Mesodermal cell (in vitro differentiated cells): ENCODE measurements at regions not wholly inside any gene's neighbourhood (a gene's known extent, or its start where the extent isn't known, plus 50 kb on each side); places are given as distances from the start of the nearest gene placed in this dataset.

Source experiments
- H3K27ac ChIP-seq: 2 replicates; pipeline ENCODE4 v1.7.0; 2013; ENCODE audit warnings: mild to moderate bottlenecking, low read depth, low read length, moderate library complexity; ENCODE audit not compliant: severe bottlenecking
- H3K36me3 ChIP-seq: 2 replicates; pipeline ENCODE4 v1.7.1; 2013; ENCODE audit warnings: mild to moderate bottlenecking, low read length, moderate library complexity; ENCODE audit not compliant: control insufficient read depth, insufficient read depth
- H3K4me1 ChIP-seq: one replicate; pipeline ENCODE4 v1.7.1; 2013; ENCODE audit warnings: mild to moderate bottlenecking, low read length; ENCODE audit not compliant: insufficient read depth, control insufficient read depth, poor library complexity, severe bottlenecking
- H3K4me3 ChIP-seq: 2 replicates; pipeline ENCODE4 v1.7.0; 2013; ENCODE audit warnings: low read length, control low read depth, mild to moderate bottlenecking; ENCODE audit not compliant: insufficient read depth, poor library complexity, severe bottlenecking; ENCODE audit errors: extremely low read depth
- H3K9me3 ChIP-seq: 2 replicates; pipeline ENCODE4 v1.7.1; 2013; ENCODE audit warnings: mild to moderate bottlenecking, low read length, moderate library complexity; ENCODE audit not compliant: control insufficient read depth
- WGBS, 2 experiments: methylation state at CpG; one replicate each; pipeline ENCODE4 v1.1.5; 2013; ENCODE audit warnings: missing lambda C conversion rate in 2 of 2; ENCODE audit not compliant: insufficient coverage in 2 of 2; 5-methylcytosine and 5-hydroxymethylcytosine counted together

- Histone ChIP-seq H3K9me3 (peaks cover 15% of the 10 kb centered on the region), H3K27ac (no peak overlapping the region), H3K4me1 (no peaks in the 10 kb centered on the region), H3K4me3 (no peak overlapping the region), H3K36me3 (no peaks in the 10 kb centered on the region)
- WGBS, 2 experiments = 50 to 67% methylated on average over 1 of the region's 2 CpGs
Observed at GRCh38 chr7:138287549-138287948, 172.5 kb upstream of the TRIM24 start.

GRCh38 chr7:138289082-138289481 lies 171.0 kb upstream of the TRIM24 start:
- Histone ChIP-seq H3K4me1 (no peaks in the 10 kb centered on the region), H3K4me3 (no peak overlapping the region), H3K27ac (no peak overlapping the region), H3K9me3 (peaks cover 15% of the 10 kb centered on the region), H3K36me3 (no peaks in the 10 kb centered on the region)

- H3K4me3 ChIP-seq = no peak overlapping the region
- WGBS, 2 experiments = 62 to 86% methylated on average over 1 to 2 of the region's 2 CpGs
- H3K36me3 ChIP-seq = no peaks in the 10 kb centered on the region
- H3K27ac ChIP-seq = no peak overlapping the region
- H3K4me1 ChIP-seq = no peaks in the 10 kb centered on the region
- peaks cover 15% of the 10 kb centered on the region for H3K9me3 ChIP-seq
Observed at GRCh38 chr7:138289864-138290263, 170.2 kb upstream of the TRIM24 start.

GRCh38 chr7:138292951-138293350 lies 167.1 kb upstream of the TRIM24 start:
- no peaks in the 10 kb centered on the region for H3K4me1 ChIP-seq
- H3K9me3 ChIP-seq = peaks cover 15% of the 10 kb centered on the region
- no peaks in the 10 kb centered on the region for H3K36me3 ChIP-seq
- no CpG with 5 or more reads among the region's 3 CpGs for WGBS, 2 experiments
- H3K27ac ChIP-seq = no peak overlapping the region
- H3K4me3 ChIP-seq = no peak overlapping the region

- Histone ChIP-seq H3K27ac (no peak overlapping the region), H3K36me3 (no peaks in the 10 kb centered on the region), H3K9me3 (peaks cover 5% of the 10 kb centered on the region), H3K4me1 (no peaks in the 10 kb centered on the region), H3K4me3 (no peak overlapping the region)
- WGBS, 2 experiments = 89% methylated on average over 1 of the region's 3 CpGs; no CpG with 5 or more reads in 1 of the 2 experiments
Observed at GRCh38 chr7:138295049-138295637, 164.9 kb upstream of the TRIM24 start.

GRCh38 chr7:138297526-138297925 lies 162.5 kb upstream of the TRIM24 start:
- H3K36me3 ChIP-seq = no peaks in the 10 kb centered on the region
- no peaks in the 10 kb centered on the region for H3K4me1 ChIP-seq
- no CpG with 5 or more reads among the region's 3 CpGs for WGBS, 2 experiments
- H3K4me3 ChIP-seq = no peak overlapping the region
- no peaks in the 10 kb centered on the region for H3K9me3 ChIP-seq
- no peak overlapping the region for H3K27ac ChIP-seq

GRCh38 chr7:138299066-138299465 lies 161.0 kb upstream of the TRIM24 start:
- Histone ChIP-seq H3K27ac (no peak overlapping the region), H3K4me3 (no peak overlapping the region), H3K36me3 (no peaks in the 10 kb centered on the region), H3K4me1 (no peaks in the 10 kb centered on the region), H3K9me3 (no peaks in the 10 kb centered on the region)
- WGBS, 2 experiments = 93 to 100% methylated on average over 1 to 3 of the region's 3 CpGs

GRCh38 chr7:138303230-138304070 lies 156.6 kb upstream of the TRIM24 start:
- no peaks in the 10 kb centered on the region for H3K4me1 ChIP-seq
- 97 to 100% methylated on average over 2 to 3 of the region's 6 CpGs for WGBS, 2 experiments
- H3K27ac ChIP-seq = no peak overlapping the region
- no peaks in the 10 kb centered on the region for H3K36me3 ChIP-seq
- H3K9me3 ChIP-seq = no peaks in the 10 kb centered on the region
- H3K4me3 ChIP-seq = no peak overlapping the region

- H3K27ac ChIP-seq = no peak overlapping the region
- no CpG with 5 or more reads among the region's 1 CpG for WGBS, 2 experiments
- H3K4me3 ChIP-seq = no peak overlapping the region
- no peaks in the 10 kb centered on the region for H3K9me3 ChIP-seq
- no peaks in the 10 kb centered on the region for H3K36me3 ChIP-seq
- no peaks in the 10 kb centered on the region for H3K4me1 ChIP-seq
Observed at GRCh38 chr7:138304071-138304320, 156.1 kb upstream of the TRIM24 start.

GRCh38 chr7:138307633-138308032 lies 152.4 kb upstream of the TRIM24 start:
- WGBS, 2 experiments = 94% methylated on average over 2 of the region's 3 CpGs; no CpG with 5 or more reads in 1 of the 2 experiments
- Histone ChIP-seq H3K36me3 (no peaks in the 10 kb centered on the region), H3K4me3 (no peak overlapping the region), H3K4me1 (no peaks in the 10 kb centered on the region), H3K9me3 (peaks cover 4% of the 10 kb centered on the region), H3K27ac (no peak overlapping the region)

GRCh38 chr7:138308136-138308535 lies 151.9 kb upstream of the TRIM24 start:
- Histone ChIP-seq H3K4me3 (no peak overlapping the region), H3K36me3 (no peaks in the 10 kb centered on the region), H3K27ac (no peak overlapping the region), H3K9me3 (peaks cover 4% of the 10 kb centered on the region), H3K4me1 (no peaks in the 10 kb centered on the region)
- no CpG with 5 or more reads among the region's 1 CpG for WGBS, 2 experiments
